Gastroesophageal sphincter (tissue), 3 donors: ENCODE measurements at regions not wholly inside any gene's neighbourhood (a gene's known extent, or its start where the extent isn't known, plus 50 kb on each side); places are given as distances from the start of the nearest gene placed in this dataset.

Experiments used
- CTCF ChIP-seq, 4 experiments: fragments of 200-600 bp in 2 of 4; fragments of 450-650 bp in 2 of 4; sonication (generic) in 1 of 4; IDR thresholded peaks; one replicate each; pipeline ENCODE4 v1.5.1; 2017 to 2019; ENCODE audit warnings: antibody characterized with exemption in 4 of 4, mild to moderate bottlenecking in 2 of 4, moderate library complexity in 2 of 4
- EP300 ChIP-seq: sonication (generic); formaldehyde crosslinking; IDR thresholded peaks from one replicate; pipeline ENCODE4 v1.6.1; 2017; ENCODE audit warnings: antibody characterized with exemption, mild to moderate bottlenecking
- POLR2A ChIP-seq, 2 donors: fragments of 450-650 bp; IDR thresholded peaks; one replicate each; pipeline ENCODE4 v1.6.1; 2017; ENCODE audit warnings: antibody characterized with exemption in 2 of 2, mild to moderate bottlenecking in 2 of 2, moderate library complexity in 1 of 2
- POLR2AphosphoS5 ChIP-seq: sonication (generic); formaldehyde crosslinking; IDR thresholded peaks from one replicate; pipeline ENCODE4 v1.6.1; 2017; ENCODE audit warnings: antibody characterized with exemption

GRCh38 chr14:55948399-55948798 is 169.8 kb upstream of the PELI2 start:
- TF ChIP-seq CTCF (IDR thresholded peaks at IDR 0.05): no peak
- TF ChIP-seq POLR2AphosphoS5: no peak
- no peak for TF ChIP-seq EP300
- TF ChIP-seq POLR2A (IDR thresholded peaks at IDR 0.05): no peak
